ENCODE measurements at regions not wholly inside any gene's neighbourhood (a gene's known extent, or its start where the extent isn't known, plus 50 kb on each side); places are given as distances from the start of the nearest gene placed in this dataset.
"Not testable (repeated sequence)": the region's sequence is repeated elsewhere in the genome, so short reads cannot be mapped to it uniquely, and the experiment has no call there.

DNA sequence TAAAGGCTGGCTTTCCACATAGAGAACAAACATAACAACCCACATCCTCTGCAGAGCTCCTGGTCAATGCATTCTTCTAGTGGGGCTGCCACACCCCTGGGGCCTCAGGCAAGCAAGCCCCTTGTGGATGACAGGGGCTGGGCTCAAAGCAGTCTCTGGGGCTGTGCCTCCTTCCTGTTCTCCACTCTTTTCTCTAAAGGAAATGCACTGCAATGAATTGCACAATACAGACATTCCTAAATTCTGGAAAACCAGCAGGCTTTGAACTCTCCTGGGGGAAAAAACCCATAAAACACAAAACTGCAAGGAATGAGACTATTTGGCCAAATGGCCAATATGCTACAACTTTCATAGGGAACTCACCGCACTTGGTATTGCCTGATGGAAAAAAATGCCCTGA lies 293.9 kb upstream of the PLGLB2 start:
- H2AFZ ChIP-seq (ENCODE audit: low read depth, low read length); H3K36me3 ChIP-seq (ENCODE audit: control insufficient read depth in 1 of 2, insufficient read depth in 2 of 2, low read depth in 1 of 2, low read length in 2 of 2); H3K14ac ChIP-seq (ENCODE audit: low read length in 2 of 2); H4K8ac ChIP-seq (ENCODE audit: low read length); H2AK5ac ChIP-seq (ENCODE audit: low read length, severe bottlenecking); H3K4me1 ChIP-seq (ENCODE audit: control insufficient read depth, insufficient read depth, low read depth, low read length); H3K4me2 ChIP-seq (ENCODE audit: low read length, poor library complexity, severe bottlenecking); H3K4me3 ChIP-seq (ENCODE audit: insufficient read depth in 1 of 2, low read depth in 1 of 2, low read length in 2 of 2); H3K9me3 ChIP-seq (ENCODE audit: control insufficient read depth, low read length); H4K91ac ChIP-seq (ENCODE audit: low read length); H3K18ac ChIP-seq (ENCODE audit: low read depth in 1 of 2, low read length in 2 of 2); H2BK15ac ChIP-seq (ENCODE audit: low read depth, poor library complexity, severe bottlenecking); H3K4ac ChIP-seq (ENCODE audit: low read depth in 1 of 2, low read length in 2 of 2); H3K23ac ChIP-seq (ENCODE audit: low read length in 2 of 2); H2BK5ac ChIP-seq (ENCODE audit: low read depth, low read length, poor library complexity, severe bottlenecking); H3K79me1 ChIP-seq (replicated peaks; ENCODE audit: low read length, poor library complexity, severe bottlenecking); H3K27me3 ChIP-seq (ENCODE audit: control insufficient read depth in 1 of 2, insufficient read depth in 1 of 2, low read length in 2 of 2); H2BK12ac ChIP-seq (ENCODE audit: low read length in 2 of 2); H2BK120ac ChIP-seq (ENCODE audit: low read depth, low read length); H3K9ac ChIP-seq (ENCODE audit: low read length): not testable (repeated sequence)
- DNase-seq: peak; percentile 48
- no CpG with 5 or more reads among the region's 1 CpG for WGBS
- H3K27ac ChIP-seq (ENCODE audit: low read length, poor library complexity, severe bottlenecking): peak overlapping the region; percentile 87

DNA sequence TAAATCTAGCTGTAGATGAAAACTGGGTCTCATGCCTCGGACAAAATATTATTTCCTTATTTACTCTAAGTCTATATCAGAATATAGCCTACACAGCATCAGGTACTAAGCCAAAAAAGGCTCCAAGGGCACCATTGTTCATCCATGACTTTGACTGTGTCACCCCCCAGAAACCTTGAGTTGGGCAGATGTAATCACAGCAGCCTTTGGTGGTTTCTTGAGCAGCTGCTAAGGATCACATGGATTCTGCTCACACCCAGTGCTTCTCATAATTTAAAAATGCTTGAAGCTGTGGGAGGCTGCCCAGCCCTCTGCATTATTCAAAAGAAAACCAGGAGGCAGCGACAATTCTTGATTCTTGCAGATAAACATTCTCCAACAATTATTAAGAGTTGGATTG lies 293.5 kb upstream of the PLGLB2 start:
- H3K9ac ChIP-seq (ENCODE audit: low read length): peak overlapping the region; percentile 48
- not testable (repeated sequence) for H3K23ac ChIP-seq (ENCODE audit: low read length in 2 of 2); H3K4ac ChIP-seq (ENCODE audit: low read depth in 1 of 2, low read length in 2 of 2); H3K9me3 ChIP-seq (ENCODE audit: control insufficient read depth, low read length); H3K79me1 ChIP-seq (replicated peaks; ENCODE audit: low read length, poor library complexity, severe bottlenecking); H2BK120ac ChIP-seq (ENCODE audit: low read depth, low read length); H3K14ac ChIP-seq (ENCODE audit: low read length in 2 of 2); H3K4me1 ChIP-seq (ENCODE audit: control insufficient read depth, insufficient read depth, low read depth, low read length); H2AFZ ChIP-seq (ENCODE audit: low read depth, low read length); H4K91ac ChIP-seq (ENCODE audit: low read length); H3K27me3 ChIP-seq (ENCODE audit: control insufficient read depth in 1 of 2, insufficient read depth in 1 of 2, low read length in 2 of 2); H2BK12ac ChIP-seq (ENCODE audit: low read length in 2 of 2); H2AK5ac ChIP-seq (ENCODE audit: low read length, severe bottlenecking); H2BK5ac ChIP-seq (ENCODE audit: low read depth, low read length, poor library complexity, severe bottlenecking); H3K36me3 ChIP-seq (ENCODE audit: control insufficient read depth in 1 of 2, insufficient read depth in 2 of 2, low read depth in 1 of 2, low read length in 2 of 2); H3K4me3 ChIP-seq (ENCODE audit: insufficient read depth in 1 of 2, low read depth in 1 of 2, low read length in 2 of 2); H2BK15ac ChIP-seq (ENCODE audit: low read depth, poor library complexity, severe bottlenecking); H3K4me2 ChIP-seq (ENCODE audit: low read length, poor library complexity, severe bottlenecking)
- peak overlapping the region in 1 of 2 experiments; percentile 21 for H3K18ac ChIP-seq (ENCODE audit: low read depth in 1 of 2, low read length in 2 of 2)
- DNase-seq: peak; percentile 62
- WGBS: 69% methylated on average over 1 of the region's 2 CpGs
- H3K27ac ChIP-seq (ENCODE audit: low read length, poor library complexity, severe bottlenecking): peak overlapping the region; percentile 87
- peak overlapping the region; percentile 15 for H4K8ac ChIP-seq (ENCODE audit: low read length)

- not testable (repeated sequence) for H2AK5ac ChIP-seq (ENCODE audit: low read length, severe bottlenecking); H3K4me2 ChIP-seq (ENCODE audit: low read length, poor library complexity, severe bottlenecking); H2BK12ac ChIP-seq (ENCODE audit: low read length in 2 of 2); H3K27me3 ChIP-seq (ENCODE audit: control insufficient read depth in 1 of 2, insufficient read depth in 1 of 2, low read length in 2 of 2); H2BK5ac ChIP-seq (ENCODE audit: low read depth, low read length, poor library complexity, severe bottlenecking); H2AFZ ChIP-seq (ENCODE audit: low read depth, low read length); H2BK120ac ChIP-seq (ENCODE audit: low read depth, low read length); H3K4ac ChIP-seq (ENCODE audit: low read depth in 1 of 2, low read length in 2 of 2); H3K23ac ChIP-seq (ENCODE audit: low read length in 2 of 2); H4K8ac ChIP-seq (ENCODE audit: low read length); H3K36me3 ChIP-seq (ENCODE audit: control insufficient read depth in 1 of 2, insufficient read depth in 2 of 2, low read depth in 1 of 2, low read length in 2 of 2); H3K4me1 ChIP-seq (ENCODE audit: control insufficient read depth, insufficient read depth, low read depth, low read length); H3K79me1 ChIP-seq (replicated peaks; ENCODE audit: low read length, poor library complexity, severe bottlenecking); H2BK15ac ChIP-seq (ENCODE audit: low read depth, poor library complexity, severe bottlenecking); H3K9me3 ChIP-seq (ENCODE audit: control insufficient read depth, low read length); H3K14ac ChIP-seq (ENCODE audit: low read length in 2 of 2); H4K91ac ChIP-seq (ENCODE audit: low read length); DNase-seq
- Histone ChIP-seq H3K18ac (ENCODE audit: low read depth in 1 of 2, low read length in 2 of 2) (peak overlapping the region in 1 of 2 experiments; percentile 70), H3K9ac (ENCODE audit: low read length) (peak overlapping the region; percentile 86), H3K4me3 (ENCODE audit: insufficient read depth in 1 of 2, low read depth in 1 of 2, low read length in 2 of 2) (peak overlapping the region; percentile 53 to 74), H3K27ac (ENCODE audit: low read length, poor library complexity, severe bottlenecking) (peak overlapping the region; percentile 85)
- 0% methylated on average over 2 of the region's 13 CpGs for WGBS
These were observed 292.6 kb upstream of the PLGLB2 start for GRCh38 chr2:87455209-87455853.

GRCh38 chr2:87455854-87456249 lies 292.0 kb upstream of the PLGLB2 start:
- not testable (repeated sequence) for H4K91ac ChIP-seq (ENCODE audit: low read length); H3K9me3 ChIP-seq (ENCODE audit: control insufficient read depth, low read length); H3K79me1 ChIP-seq (replicated peaks; ENCODE audit: low read length, poor library complexity, severe bottlenecking); H2BK5ac ChIP-seq (ENCODE audit: low read depth, low read length, poor library complexity, severe bottlenecking); H3K4ac ChIP-seq (ENCODE audit: low read depth in 1 of 2, low read length in 2 of 2); H3K4me1 ChIP-seq (ENCODE audit: control insufficient read depth, insufficient read depth, low read depth, low read length); H3K36me3 ChIP-seq (ENCODE audit: control insufficient read depth in 1 of 2, insufficient read depth in 2 of 2, low read depth in 1 of 2, low read length in 2 of 2); DNase-seq; H3K27me3 ChIP-seq (ENCODE audit: control insufficient read depth in 1 of 2, insufficient read depth in 1 of 2, low read length in 2 of 2); H2BK120ac ChIP-seq (ENCODE audit: low read depth, low read length); H2BK15ac ChIP-seq (ENCODE audit: low read depth, poor library complexity, severe bottlenecking); H3K14ac ChIP-seq (ENCODE audit: low read length in 2 of 2); H3K4me2 ChIP-seq (ENCODE audit: low read length, poor library complexity, severe bottlenecking); H2BK12ac ChIP-seq (ENCODE audit: low read length in 2 of 2); H2AFZ ChIP-seq (ENCODE audit: low read depth, low read length); H2AK5ac ChIP-seq (ENCODE audit: low read length, severe bottlenecking); H3K23ac ChIP-seq (ENCODE audit: low read length in 2 of 2); H4K8ac ChIP-seq (ENCODE audit: low read length)
- peak overlapping the region in 1 of 2 experiments; percentile 70 for H3K18ac ChIP-seq (ENCODE audit: low read depth in 1 of 2, low read length in 2 of 2)
- WGBS: 0% methylated on average over 1 of the region's 9 CpGs
- H3K27ac ChIP-seq (ENCODE audit: low read length, poor library complexity, severe bottlenecking): peak overlapping the region; percentile 85
- H3K9ac ChIP-seq (ENCODE audit: low read length): peak overlapping the region; percentile 86
- peak overlapping the region; percentile 44 to 74 for H3K4me3 ChIP-seq (ENCODE audit: insufficient read depth in 1 of 2, low read depth in 1 of 2, low read length in 2 of 2)

All from mesenchymal stem cell (in vitro differentiated cells and primary cell).